ENCODE measurements at regions not wholly inside any gene's neighbourhood (a gene's known extent, or its start where the extent isn't known, plus 50 kb on each side); places are given as distances from the start of the nearest gene placed in this dataset.

DNA sequence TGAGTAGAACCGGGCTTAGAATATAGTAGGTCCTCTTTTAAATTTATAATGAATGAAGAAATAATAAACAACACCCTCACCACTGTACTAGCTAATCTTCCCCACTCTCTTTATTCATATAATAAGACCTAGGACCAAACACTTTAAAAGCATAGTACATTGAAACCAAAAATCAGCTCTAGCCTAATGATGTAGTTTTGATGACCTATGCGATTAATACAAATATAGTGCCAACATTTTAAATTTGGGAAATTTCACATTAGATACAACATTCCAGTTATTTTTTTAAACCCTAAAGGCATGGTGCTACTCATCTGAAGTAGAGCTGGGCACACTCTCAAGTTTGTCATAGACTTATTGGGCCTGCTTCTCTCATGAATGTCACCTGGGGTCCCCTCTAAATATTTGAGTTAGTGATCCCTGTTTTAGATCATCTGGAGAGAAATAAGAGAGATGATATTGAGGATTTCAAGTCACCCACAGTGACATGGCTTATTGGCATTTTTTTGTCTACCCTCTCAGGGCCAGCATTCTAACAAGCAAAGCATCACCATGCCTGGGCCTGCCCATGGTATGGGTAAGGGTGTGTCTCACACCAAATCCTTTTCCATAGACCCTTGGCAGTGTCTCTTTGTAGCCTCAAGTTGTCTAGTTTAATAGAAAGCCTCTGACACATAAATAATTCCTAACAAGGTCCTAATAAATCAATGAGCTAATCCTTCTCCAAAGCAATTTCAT lies 319.8 kb downstream of the HIVEP2 start:
- no peak overlapping the region for H3K4me3 ChIP-seq
- TF ChIP-seq CTCF (IDR thresholded peaks at IDR 0.05), result no peak
- H3K4me1 ChIP-seq, result no peaks in the 10 kb centered on the region
- H3K27ac ChIP-seq, result no peak overlapping the region
- no peaks in the 10 kb centered on the region for H3K27me3 ChIP-seq
- intact Hi-C loops (cut with DNase I), result no loop called here
- H3K36me3 ChIP-seq, result no peaks in the 10 kb centered on the region
- no peak for DNase-seq (ENCODE audit: low spot score in 2 of 2)
- no peaks in the 10 kb centered on the region for H3K9me3 ChIP-seq

GRCh38 chr6:142627474-142627873 lies 317.5 kb downstream of the HIVEP2 start:
- no peaks in the 10 kb centered on the region for H3K36me3 ChIP-seq
- no peak overlapping the region for H3K4me3 ChIP-seq
- TF ChIP-seq CTCF (IDR thresholded peaks at IDR 0.05), result no peak
- no peaks in the 10 kb centered on the region for H3K4me1 ChIP-seq
- no peak overlapping the region for H3K27ac ChIP-seq
- H3K27me3 ChIP-seq, result no peaks in the 10 kb centered on the region
- no peaks in the 10 kb centered on the region for H3K9me3 ChIP-seq
- no peak for DNase-seq (ENCODE audit: low spot score in 2 of 2)
- intact Hi-C loops (cut with DNase I), result no loop called here

DNA sequence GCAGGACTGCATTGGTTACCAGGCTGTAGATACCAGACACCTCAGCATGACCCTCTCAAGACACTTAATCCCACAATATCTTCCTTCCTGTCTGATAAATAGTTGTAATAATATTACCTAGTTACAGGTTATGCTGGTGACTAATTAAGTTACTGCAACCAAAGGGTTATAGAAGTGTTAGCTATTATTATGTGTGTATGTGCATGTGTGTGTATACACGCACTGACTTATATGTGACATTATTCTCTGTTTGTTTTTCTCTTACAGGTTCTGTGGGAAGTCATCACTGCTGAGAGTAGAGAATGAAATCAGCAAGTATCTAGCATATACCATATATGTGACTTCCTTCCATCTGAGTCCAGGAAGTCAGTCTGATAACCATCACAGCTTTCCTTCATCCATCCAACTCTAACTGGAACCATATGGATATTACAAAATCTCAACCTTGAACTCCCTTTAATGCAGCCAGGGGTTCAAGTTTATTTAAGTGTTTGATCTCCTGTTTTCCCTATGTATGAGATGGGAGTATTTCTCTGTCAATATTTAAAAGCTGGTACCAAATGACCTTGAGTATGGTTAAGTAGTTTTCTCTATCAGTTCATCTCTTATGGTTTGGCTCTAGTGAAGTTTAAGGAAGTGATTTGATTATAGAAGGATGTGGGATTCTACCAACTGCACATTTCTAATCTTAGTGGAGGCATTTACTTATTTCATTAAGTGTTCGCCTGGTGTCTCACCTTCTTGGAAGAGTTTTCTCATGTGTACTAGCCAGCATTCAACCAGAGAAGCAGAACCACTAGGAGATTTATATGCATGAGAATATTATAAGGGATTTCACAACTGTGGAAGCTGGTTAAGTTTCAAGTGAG lies 313.2 kb downstream of the HIVEP2 start:
- no peaks in the 10 kb centered on the region for H3K27me3 ChIP-seq
- intact Hi-C loops (cut with DNase I), result no loop called here
- H3K4me1 ChIP-seq, result no peaks in the 10 kb centered on the region
- TF ChIP-seq CTCF (IDR thresholded peaks at IDR 0.05), result no peak
- H3K27ac ChIP-seq, result no peak overlapping the region
- no peak for DNase-seq (ENCODE audit: low spot score in 2 of 2)
- no peaks in the 10 kb centered on the region for H3K36me3 ChIP-seq
- no peaks in the 10 kb centered on the region for H3K9me3 ChIP-seq
- no peak overlapping the region for H3K4me3 ChIP-seq

DNA sequence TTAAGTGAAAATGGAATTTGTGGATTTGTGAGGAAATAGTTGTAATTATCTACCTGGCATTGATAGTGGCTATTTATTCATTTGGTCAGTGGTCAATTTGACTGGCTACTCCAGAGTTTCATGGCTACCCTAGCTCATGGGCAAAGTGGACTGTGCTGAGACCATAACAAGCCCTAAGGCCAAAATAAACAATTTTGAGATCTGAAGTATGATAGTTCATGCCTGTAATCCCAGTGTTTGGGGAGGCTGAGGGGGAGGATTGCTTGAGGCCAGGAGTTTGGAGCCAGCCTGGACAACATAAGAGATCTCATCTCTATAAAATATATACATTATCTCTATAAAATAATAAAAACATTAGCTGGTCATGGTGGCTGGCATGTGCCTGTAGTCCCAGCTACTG lies 311.7 kb downstream of the HIVEP2 start:
- Histone ChIP-seq H3K4me1 (no peaks in the 10 kb centered on the region), H3K27me3 (no peaks in the 10 kb centered on the region), H3K4me3 (no peak overlapping the region), H3K36me3 (no peaks in the 10 kb centered on the region), H3K9me3 (no peaks in the 10 kb centered on the region), H3K27ac (no peak overlapping the region)
- TF ChIP-seq CTCF (IDR thresholded peaks at IDR 0.05), result no peak
- no peak for DNase-seq (ENCODE audit: low spot score in 2 of 2)
- intact Hi-C loops (cut with DNase I), result no loop called here

GRCh38 chr6:142635130-142635529 lies 309.8 kb downstream of the HIVEP2 start:
- H3K27me3 ChIP-seq, result no peaks in the 10 kb centered on the region

More at GRCh38 chr6:142635130-142635529, 309.8 kb downstream of the HIVEP2 start:
- Histone ChIP-seq H3K9me3 (no peaks in the 10 kb centered on the region), H3K27ac (no peak overlapping the region), H3K4me3 (no peak overlapping the region), H3K36me3 (no peaks in the 10 kb centered on the region), H3K4me1 (no peaks in the 10 kb centered on the region)
- no peak for DNase-seq (ENCODE audit: low spot score in 2 of 2)
- intact Hi-C loops (cut with DNase I), result no loop called here
- no peak for TF ChIP-seq CTCF (IDR thresholded peaks at IDR 0.05)
